ENCODE measurements at regions not wholly inside any gene's neighbourhood (a gene's known extent, or its start where the extent isn't known, plus 50 kb on each side); places are given as distances from the start of the nearest gene placed in this dataset.

DNA sequence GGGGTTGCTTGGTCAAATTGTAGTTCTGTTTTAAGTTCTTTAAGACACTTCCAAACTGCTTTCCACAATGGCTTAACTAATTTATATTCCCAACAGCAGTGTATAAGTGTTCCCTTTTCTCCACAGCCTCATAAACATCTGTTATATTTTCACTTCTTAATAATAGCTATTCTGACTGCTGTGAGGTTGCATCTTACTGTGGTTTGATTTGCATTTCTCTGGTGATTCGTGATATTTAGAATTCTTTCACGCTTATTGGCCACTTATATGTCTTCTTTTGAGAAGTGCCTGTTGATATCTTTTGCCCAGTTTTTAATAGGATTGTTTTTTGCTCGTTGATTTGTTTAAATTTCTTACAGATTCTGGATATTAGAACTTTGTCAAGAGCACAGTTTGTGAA is 278.6 kb upstream of the ITM2A start:
- Histone ChIP-seq H2AFZ (ENCODE audit: low read length) (no peak overlapping the region), H3K23ac (ENCODE audit: low read depth, low read length, poor library complexity) (no peak overlapping the region), H3K27me3 (ENCODE audit: control insufficient read depth in 3 of 3, insufficient read depth in 3 of 3, low read depth in 1 of 3, low read length in 3 of 3) (no peaks in the 10 kb centered on the region), H3K4ac (ENCODE audit: low read length) (no peak overlapping the region), H4K8ac (ENCODE audit: low read depth, low read length) (no peak overlapping the region), H2AK5ac (ENCODE audit: low read depth, low read length) (no peak overlapping the region), H3K79me1 (ENCODE audit: low read depth, low read length) (no peaks in the 10 kb centered on the region), H2BK5ac (ENCODE audit: low read length) (no peak overlapping the region), H3K4me1 (ENCODE audit: control insufficient read depth in 2 of 2, insufficient read depth in 1 of 2, low read depth in 1 of 2, low read length in 2 of 2) (no peaks in the 10 kb centered on the region), H3K27ac (replicated peaks; ENCODE audit: low read length) (no peak overlapping the region), H2BK12ac (ENCODE audit: low read length) (no peak overlapping the region), H3K4me3 (ENCODE audit: low read length in 2 of 2) (no peak overlapping the region), H2BK120ac (ENCODE audit: low read depth, low read length) (no peak overlapping the region), H3K9ac (ENCODE audit: low read depth, low read length, poor library complexity) (no peak overlapping the region), H3K36me3 (replicated peaks in 1 of 2; ENCODE audit: control insufficient read depth in 2 of 2, insufficient read depth in 2 of 2, low read length in 2 of 2) (no peaks in the 10 kb centered on the region), H3K4me2 (ENCODE audit: insufficient read depth, low read length, poor library complexity, severe bottlenecking) (no peak overlapping the region), H3K18ac (ENCODE audit: low read length) (no peak overlapping the region), H4K91ac (ENCODE audit: low read depth, low read length, poor library complexity) (no peak overlapping the region), H2BK15ac (ENCODE audit: low read length) (no peak overlapping the region), H3K9me3 (replicated peaks in 1 of 2; ENCODE audit: control insufficient read depth in 2 of 2, insufficient read depth in 1 of 2, low read depth in 1 of 2, low read length in 2 of 2) (no peaks in the 10 kb centered on the region), H3K14ac (ENCODE audit: low read length) (no peak overlapping the region)
- DNase-seq (ENCODE audit: low spot score): no peak
- WGBS, 2 donors (ENCODE audit: extremely low coverage in 2 of 2, insufficient read length in 2 of 2, insufficient replicate concordance in 1 of 2): no CpG with 5 or more reads among the region's 3 CpGs

- no peak for DNase-seq (ENCODE audit: low spot score)
- no peak overlapping the region for H2BK5ac ChIP-seq (ENCODE audit: low read length)
- H3K18ac ChIP-seq (ENCODE audit: low read length): no peak overlapping the region
- H2AK5ac ChIP-seq (ENCODE audit: low read depth, low read length): no peak overlapping the region
- no peak overlapping the region for H3K27ac ChIP-seq (replicated peaks; ENCODE audit: low read length)
- H3K4ac ChIP-seq (ENCODE audit: low read length): no peak overlapping the region
- H3K4me2 ChIP-seq (ENCODE audit: insufficient read depth, low read length, poor library complexity, severe bottlenecking): no peak overlapping the region
- no peak overlapping the region for H4K91ac ChIP-seq (ENCODE audit: low read depth, low read length, poor library complexity)
- H2BK120ac ChIP-seq (ENCODE audit: low read depth, low read length): no peak overlapping the region
- no peaks in the 10 kb centered on the region for H3K79me1 ChIP-seq (ENCODE audit: low read depth, low read length)
- H3K4me3 ChIP-seq (ENCODE audit: low read length in 2 of 2): no peak overlapping the region
- no peak overlapping the region for H2BK12ac ChIP-seq (ENCODE audit: low read length)
- no peaks in the 10 kb centered on the region for H3K27me3 ChIP-seq (ENCODE audit: control insufficient read depth in 3 of 3, insufficient read depth in 3 of 3, low read depth in 1 of 3, low read length in 3 of 3)
- H3K14ac ChIP-seq (ENCODE audit: low read length): no peak overlapping the region
- H3K36me3 ChIP-seq (replicated peaks in 1 of 2; ENCODE audit: control insufficient read depth in 2 of 2, insufficient read depth in 2 of 2, low read length in 2 of 2): no peaks in the 10 kb centered on the region
- H3K23ac ChIP-seq (ENCODE audit: low read depth, low read length, poor library complexity): no peak overlapping the region
- H3K9me3 ChIP-seq (replicated peaks in 1 of 2; ENCODE audit: control insufficient read depth in 2 of 2, insufficient read depth in 1 of 2, low read depth in 1 of 2, low read length in 2 of 2): no peaks in the 10 kb centered on the region
- no peak overlapping the region for H3K9ac ChIP-seq (ENCODE audit: low read depth, low read length, poor library complexity)
- H2AFZ ChIP-seq (ENCODE audit: low read length): no peak overlapping the region
- no peaks in the 10 kb centered on the region for H3K4me1 ChIP-seq (ENCODE audit: control insufficient read depth in 2 of 2, insufficient read depth in 1 of 2, low read depth in 1 of 2, low read length in 2 of 2)
- no peak overlapping the region for H2BK15ac ChIP-seq (ENCODE audit: low read length)
- H4K8ac ChIP-seq (ENCODE audit: low read depth, low read length): no peak overlapping the region
- WGBS, 2 donors (ENCODE audit: extremely low coverage in 2 of 2, insufficient read length in 2 of 2, insufficient replicate concordance in 1 of 2): no CpG with 5 or more reads among the region's 5 CpGs
Observed at GRCh38 chrX:79631526-79631925, 264.4 kb upstream of the ITM2A start.

GRCh38 chrX:79630033-79631009 is 263.2 kb upstream of the ITM2A start:
- H3K23ac ChIP-seq (ENCODE audit: low read depth, low read length, poor library complexity): no peak overlapping the region
- no peak overlapping the region for H3K4me3 ChIP-seq (ENCODE audit: low read length in 2 of 2)
- no peak overlapping the region for H3K14ac ChIP-seq (ENCODE audit: low read length)
- H2BK5ac ChIP-seq (ENCODE audit: low read length): no peak overlapping the region
- WGBS, 2 donors (ENCODE audit: extremely low coverage in 2 of 2, insufficient read length in 2 of 2, insufficient replicate concordance in 1 of 2): no CpG with 5 or more reads among the region's 5 CpGs
- no peak overlapping the region for H3K9ac ChIP-seq (ENCODE audit: low read depth, low read length, poor library complexity)
- no peaks in the 10 kb centered on the region for H3K79me1 ChIP-seq (ENCODE audit: low read depth, low read length)
- no peak overlapping the region for H3K18ac ChIP-seq (ENCODE audit: low read length)
- no peaks in the 10 kb centered on the region for H3K9me3 ChIP-seq (replicated peaks in 1 of 2; ENCODE audit: control insufficient read depth in 2 of 2, insufficient read depth in 1 of 2, low read depth in 1 of 2, low read length in 2 of 2)
- H3K27me3 ChIP-seq (ENCODE audit: control insufficient read depth in 3 of 3, insufficient read depth in 3 of 3, low read depth in 1 of 3, low read length in 3 of 3): no peaks in the 10 kb centered on the region
- no peak overlapping the region for H4K91ac ChIP-seq (ENCODE audit: low read depth, low read length, poor library complexity)
- H3K4me2 ChIP-seq (ENCODE audit: insufficient read depth, low read length, poor library complexity, severe bottlenecking): no peak overlapping the region
- no peak overlapping the region for H2BK12ac ChIP-seq (ENCODE audit: low read length)
- no peak overlapping the region for H2AK5ac ChIP-seq (ENCODE audit: low read depth, low read length)
- no peak overlapping the region for H3K4ac ChIP-seq (ENCODE audit: low read length)
- no peak overlapping the region for H2BK15ac ChIP-seq (ENCODE audit: low read length)
- no peak for DNase-seq (ENCODE audit: low spot score)
- H2BK120ac ChIP-seq (ENCODE audit: low read depth, low read length): no peak overlapping the region
- no peak overlapping the region for H3K27ac ChIP-seq (replicated peaks; ENCODE audit: low read length)
- no peak overlapping the region for H2AFZ ChIP-seq (ENCODE audit: low read length)
- H3K36me3 ChIP-seq (replicated peaks in 1 of 2; ENCODE audit: control insufficient read depth in 2 of 2, insufficient read depth in 2 of 2, low read length in 2 of 2): no peaks in the 10 kb centered on the region
- no peaks in the 10 kb centered on the region for H3K4me1 ChIP-seq (ENCODE audit: control insufficient read depth in 2 of 2, insufficient read depth in 1 of 2, low read depth in 1 of 2, low read length in 2 of 2)
- H4K8ac ChIP-seq (ENCODE audit: low read depth, low read length): no peak overlapping the region

- Histone ChIP-seq H3K9ac (ENCODE audit: low read depth, low read length, poor library complexity) (no peak overlapping the region), H3K4me2 (ENCODE audit: insufficient read depth, low read length, poor library complexity, severe bottlenecking) (no peak overlapping the region), H2BK5ac (ENCODE audit: low read length) (no peak overlapping the region), H3K4me1 (ENCODE audit: control insufficient read depth in 2 of 2, insufficient read depth in 1 of 2, low read depth in 1 of 2, low read length in 2 of 2) (no peaks in the 10 kb centered on the region), H2BK15ac (ENCODE audit: low read length) (no peak overlapping the region), H3K14ac (ENCODE audit: low read length) (no peak overlapping the region), H3K9me3 (replicated peaks in 1 of 2; ENCODE audit: control insufficient read depth in 2 of 2, insufficient read depth in 1 of 2, low read depth in 1 of 2, low read length in 2 of 2) (no peaks in the 10 kb centered on the region), H3K18ac (ENCODE audit: low read length) (no peak overlapping the region), H3K79me1 (ENCODE audit: low read depth, low read length) (no peaks in the 10 kb centered on the region), H4K91ac (ENCODE audit: low read depth, low read length, poor library complexity) (no peak overlapping the region), H3K23ac (ENCODE audit: low read depth, low read length, poor library complexity) (no peak overlapping the region), H3K36me3 (replicated peaks in 1 of 2; ENCODE audit: control insufficient read depth in 2 of 2, insufficient read depth in 2 of 2, low read length in 2 of 2) (no peaks in the 10 kb centered on the region), H2BK120ac (ENCODE audit: low read depth, low read length) (no peak overlapping the region), H3K4me3 (ENCODE audit: low read length in 2 of 2) (no peak overlapping the region), H2AK5ac (ENCODE audit: low read depth, low read length) (no peak overlapping the region), H3K27ac (replicated peaks; ENCODE audit: low read length) (no peak overlapping the region), H4K8ac (ENCODE audit: low read depth, low read length) (no peak overlapping the region), H2BK12ac (ENCODE audit: low read length) (no peak overlapping the region), H3K27me3 (ENCODE audit: control insufficient read depth in 3 of 3, insufficient read depth in 3 of 3, low read depth in 1 of 3, low read length in 3 of 3) (no peaks in the 10 kb centered on the region), H3K4ac (ENCODE audit: low read length) (no peak overlapping the region), H2AFZ (ENCODE audit: low read length) (no peak overlapping the region)
- no peak for DNase-seq (ENCODE audit: low spot score)
- WGBS, 2 donors (ENCODE audit: extremely low coverage in 2 of 2, insufficient read length in 2 of 2, insufficient replicate concordance in 1 of 2): no CpG with 5 or more reads among the region's 3 CpGs
Observed at GRCh38 chrX:79623098-79623762, 256.1 kb upstream of the ITM2A start.
